HG03342 (cell line): ENCODE measurements at regions not wholly inside any gene's neighbourhood (a gene's known extent, or its start where the extent isn't known, plus 50 kb on each side); places are given as distances from the start of the nearest gene placed in this dataset.

Experiments used
- ATAC-seq: cut with Tn5 transposase; IDR thresholded peaks from one replicate; pipeline ENCODE4 v1.9.1; 2021; ENCODE audit warnings: mild to moderate bottlenecking, moderate library complexity; ENCODE audit not compliant: unreplicated experiment

GRCh38 chr2:150911766-150912280, 349.8 kb downstream of the RBM43 start:
- ATAC-seq = no peak

GRCh38 chr2:150909613-150910012, 352.1 kb downstream of the RBM43 start:
- ATAC-seq = peak; percentile 38

DNA sequence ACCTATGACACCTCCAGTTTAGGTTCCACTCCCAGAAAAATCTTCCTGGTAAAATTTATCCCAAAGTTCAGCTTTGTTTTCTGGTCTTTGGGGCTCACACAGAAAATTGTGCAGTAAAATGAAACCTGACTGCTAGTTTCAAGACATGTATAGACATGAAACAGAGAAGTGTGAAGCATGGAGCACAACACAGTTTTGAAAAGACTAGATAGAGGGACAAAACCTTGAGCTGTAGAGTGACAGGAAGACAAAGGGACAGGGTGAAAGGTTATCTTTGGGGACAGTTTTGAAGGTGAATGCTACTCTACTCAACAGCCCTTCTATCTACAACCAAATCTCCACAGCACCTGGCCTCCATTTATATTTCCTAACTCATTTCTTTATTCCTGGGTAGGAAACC, 352.6 kb downstream of the RBM43 start:
- ATAC-seq = no peak

GRCh38 chr2:150907466-150907865, 354.2 kb downstream of the RBM43 start:
- ATAC-seq = no peak

GRCh38 chr2:150903461-150903860, 358.2 kb downstream of the RBM43 start:
- no peak for ATAC-seq

DNA sequence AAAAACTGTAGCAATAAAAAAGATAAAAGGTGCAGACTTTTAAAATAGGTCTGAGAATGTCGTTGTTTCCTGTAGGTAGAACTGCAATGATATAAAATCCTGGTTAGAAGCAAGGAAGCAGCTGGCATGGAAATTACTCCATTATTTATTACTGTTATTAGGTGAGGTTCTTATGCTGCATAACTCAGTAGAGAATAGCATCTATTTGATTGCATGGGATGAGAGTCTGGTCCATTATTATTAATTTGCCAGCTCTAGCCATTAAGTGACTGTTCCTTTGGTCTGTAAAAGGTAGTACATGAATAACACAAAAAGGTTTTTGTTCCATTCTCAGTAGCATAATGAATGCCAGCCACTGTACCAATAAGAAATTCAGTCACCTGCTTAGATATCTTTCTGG, 358.6 kb downstream of the RBM43 start:
- no peak for ATAC-seq

DNA sequence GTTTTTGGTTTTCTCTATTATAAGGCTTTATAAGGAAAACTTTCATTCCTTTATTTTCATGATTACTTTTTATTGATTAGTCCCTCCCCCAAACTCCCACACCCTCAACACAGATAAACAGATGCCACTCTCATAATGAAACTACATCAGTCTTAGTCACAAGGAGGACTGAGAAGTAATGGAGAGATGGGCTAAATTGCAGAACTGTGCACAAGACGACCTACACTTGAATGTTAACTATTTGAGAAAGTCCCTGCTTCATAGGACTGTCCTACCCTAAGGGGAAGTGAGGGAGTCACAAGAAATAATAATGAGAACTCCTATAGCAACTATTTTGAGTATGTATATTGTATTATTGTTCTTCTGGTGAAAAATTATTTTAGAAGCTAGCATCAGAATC, 360.8 kb downstream of the RBM43 start:
- ATAC-seq = no peak

GRCh38 chr2:150895968-150896367, 365.7 kb downstream of the RBM43 start:
- no peak for ATAC-seq

DNA sequence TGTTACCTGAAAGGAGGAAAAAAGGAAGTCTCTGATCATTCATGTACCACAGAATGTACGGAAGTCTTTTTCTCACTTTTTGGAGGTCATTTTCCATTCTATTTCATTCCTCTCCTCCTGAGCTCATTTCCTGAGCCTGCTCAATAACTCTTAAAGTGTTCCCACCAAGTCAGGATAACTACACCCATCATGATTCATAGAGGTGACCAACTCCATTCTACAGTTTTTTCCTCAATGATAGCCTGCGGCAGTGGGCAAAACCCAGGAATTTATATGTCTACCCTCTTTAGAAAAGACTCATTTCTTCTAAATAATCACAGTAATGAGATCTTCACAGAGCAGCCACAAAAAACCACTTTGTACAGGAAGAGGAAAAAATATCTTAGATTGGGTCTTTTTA, 372.5 kb downstream of the RBM43 start:
- no peak for ATAC-seq

GRCh38 chr2:150888337-150888736, 373.3 kb downstream of the RBM43 start:
- ATAC-seq = no peak

GRCh38 chr2:150887926-150888325, 373.7 kb downstream of the RBM43 start:
- no peak for ATAC-seq

DNA sequence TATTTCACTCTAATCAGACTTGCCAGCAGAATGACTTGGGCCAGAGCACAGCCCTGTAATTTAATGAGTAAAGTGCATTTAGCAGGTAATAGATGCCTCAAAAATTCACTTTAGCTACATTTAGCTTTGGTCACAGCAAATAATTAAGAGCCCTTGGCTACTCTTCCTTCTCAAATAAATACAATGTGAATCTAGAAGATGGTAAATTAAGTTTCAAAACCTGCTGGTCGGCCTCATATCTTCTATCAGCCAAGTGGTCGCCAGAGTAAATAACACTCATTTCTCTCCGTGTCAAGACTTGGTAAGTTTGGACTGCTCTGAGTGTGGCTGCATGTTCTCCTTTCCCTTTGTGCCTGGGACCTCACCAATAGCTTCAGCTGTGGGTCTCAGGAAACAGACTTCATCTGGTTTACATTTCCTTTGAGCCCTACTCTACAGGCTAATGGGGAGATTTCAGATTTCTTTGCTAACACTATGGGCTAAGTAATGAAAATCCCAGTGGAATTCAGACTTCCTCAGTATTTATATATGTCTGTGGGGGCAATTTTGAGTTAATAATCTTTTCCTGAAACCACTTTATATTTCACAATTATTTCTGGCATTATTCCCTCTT, 375.8 kb downstream of the RBM43 start:
- ATAC-seq = no peak

- no peak for ATAC-seq
These were observed 376.4 kb downstream of the RBM43 start for GRCh38 chr2:150885236-150885635.

DNA sequence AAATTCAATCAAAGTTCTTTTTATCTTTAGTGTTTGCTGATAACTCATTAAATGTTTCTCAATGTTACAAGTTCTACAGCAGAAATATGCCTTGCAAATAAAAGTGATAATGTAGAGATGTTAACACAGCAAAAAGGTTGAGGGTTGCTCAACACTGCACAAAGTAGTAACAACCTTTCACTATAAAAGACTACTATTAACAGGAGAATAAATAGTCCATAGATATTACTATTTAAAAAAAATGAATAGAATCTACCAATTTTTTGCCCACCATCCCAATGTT, 378.1 kb downstream of the RBM43 start:
- ATAC-seq = no peak

DNA sequence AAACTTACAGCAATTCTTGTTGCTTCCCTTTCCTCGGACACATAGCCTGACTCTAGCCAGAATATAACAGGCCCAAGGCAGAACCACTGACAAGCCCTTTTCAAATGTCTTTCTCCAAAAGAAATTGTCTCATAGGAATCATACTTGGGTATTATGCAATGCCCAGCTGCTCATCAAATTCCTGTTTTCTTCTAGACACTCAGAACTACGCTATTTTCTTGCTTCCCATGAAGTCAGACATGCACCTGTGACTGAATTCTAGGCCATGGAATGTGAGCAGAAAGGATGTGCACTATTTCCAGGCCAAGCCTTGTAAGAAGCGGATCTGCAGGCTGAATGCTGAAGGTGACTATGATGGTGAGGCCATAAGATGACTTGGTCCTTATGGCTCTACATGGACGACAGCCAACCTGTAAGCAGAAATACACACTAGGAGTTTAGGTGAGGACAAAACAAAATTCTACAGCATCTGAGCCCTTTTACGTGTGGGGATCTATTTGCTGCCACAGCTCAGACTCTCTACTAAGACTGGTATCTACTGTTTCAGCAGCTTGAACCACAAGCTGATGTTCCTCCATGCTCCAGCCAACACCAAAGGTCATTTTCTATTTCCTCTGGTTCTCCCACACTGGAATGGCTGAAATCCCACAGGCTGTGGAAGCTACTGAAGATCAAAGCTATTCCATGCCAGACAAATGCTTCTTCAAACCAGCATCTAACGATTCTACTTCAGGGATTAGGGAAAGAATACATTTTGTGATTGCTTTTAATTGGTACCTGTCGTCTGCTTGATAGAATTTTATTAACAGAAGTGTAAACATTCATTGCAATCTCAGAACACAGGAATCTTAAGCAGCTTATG, 378.7 kb downstream of the RBM43 start:
- no peak for ATAC-seq

DNA sequence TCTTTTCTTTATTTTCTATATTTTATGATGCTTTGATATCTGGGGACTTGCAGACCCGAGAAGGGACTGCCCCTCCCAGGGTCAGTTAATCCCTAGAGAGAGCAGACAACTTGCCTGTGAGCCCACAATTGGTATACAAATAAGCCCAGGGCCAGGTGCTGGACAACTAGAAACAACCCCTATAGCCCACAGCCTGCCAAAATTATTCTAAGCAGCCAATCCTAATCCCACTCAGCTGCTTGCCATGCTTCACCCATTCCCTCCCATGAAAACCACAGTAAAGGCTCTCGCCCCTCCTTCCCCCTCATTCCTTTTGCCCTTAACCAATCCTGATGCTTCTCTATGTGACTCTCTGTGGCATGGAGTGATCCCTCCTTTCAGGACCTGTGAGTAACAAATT, 380.7 kb downstream of the RBM43 start:
- ATAC-seq = no peak

DNA sequence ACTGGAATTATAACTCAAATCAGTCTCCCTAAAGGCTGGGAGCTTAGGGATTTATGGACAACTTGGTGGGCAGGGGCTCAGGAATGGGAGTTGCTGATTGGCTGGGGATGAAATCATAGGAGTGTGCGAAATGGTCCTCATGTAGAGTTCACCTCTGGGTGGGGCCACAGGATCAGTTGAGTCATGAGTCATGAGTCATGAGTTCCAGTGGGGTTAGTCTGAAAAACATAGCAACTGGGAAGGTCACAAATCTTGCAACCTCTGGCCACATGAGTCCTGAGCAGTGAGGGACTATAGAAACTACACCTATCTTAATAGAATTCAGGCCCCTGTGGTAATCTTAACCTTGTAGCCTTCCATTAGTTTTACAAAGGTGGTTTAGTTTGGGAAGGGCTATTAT, 383.3 kb downstream of the RBM43 start:
- no peak for ATAC-seq

DNA sequence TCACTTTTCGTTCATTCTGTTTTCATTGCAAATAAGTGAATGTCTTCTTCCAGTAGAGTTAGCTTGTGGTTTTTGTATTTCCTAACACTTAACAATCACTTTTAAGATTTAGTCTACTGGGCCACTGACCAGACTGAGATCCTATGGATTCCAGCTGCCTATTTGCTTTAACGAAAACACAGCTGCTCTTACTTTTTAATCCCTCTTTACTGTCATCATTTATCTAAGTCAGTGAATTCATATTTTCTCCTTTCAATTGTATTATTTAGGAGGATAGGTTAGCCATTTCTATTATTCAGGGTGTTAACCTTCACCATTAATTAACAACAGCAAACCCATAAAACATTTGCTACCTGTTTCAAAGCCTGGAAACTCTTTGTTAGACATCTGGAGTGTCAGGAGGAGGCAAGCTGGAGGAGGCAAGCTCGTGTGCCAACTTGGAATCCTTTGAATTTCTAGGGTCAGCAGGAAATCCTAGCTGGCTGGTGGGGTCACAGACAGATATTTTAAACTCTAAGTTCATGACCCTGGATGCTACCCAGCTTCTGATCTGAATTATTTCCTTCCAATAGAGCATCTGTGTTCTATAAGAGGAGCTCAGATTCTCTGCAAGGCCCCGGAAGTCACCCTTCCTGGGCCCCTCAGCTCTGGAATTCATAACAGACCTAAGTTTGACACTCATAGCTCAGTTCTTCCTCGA, 385.3 kb downstream of the RBM43 start:
- ATAC-seq = no peak

DNA sequence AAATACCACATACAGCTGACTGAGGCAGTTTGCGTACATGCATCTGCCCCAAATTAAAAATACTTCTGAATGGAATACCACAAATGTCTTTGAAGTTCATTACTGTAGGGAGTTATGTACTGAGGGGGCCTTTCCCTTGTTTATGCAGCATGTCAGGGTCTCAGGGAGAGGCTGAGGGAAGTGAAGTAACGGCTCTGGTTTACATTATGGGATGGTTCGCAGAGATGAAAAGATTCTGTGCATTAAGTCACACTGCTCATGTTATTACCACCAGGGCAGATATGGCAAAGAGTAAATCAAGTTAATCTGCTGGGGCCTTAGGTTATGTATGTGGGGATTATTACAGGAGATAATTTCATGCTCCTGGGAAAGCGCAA, 385.9 kb upstream of the RND3 start:
- no peak for ATAC-seq

- no peak for ATAC-seq
These were observed 385.4 kb upstream of the RND3 start for GRCh38 chr2:150872756-150873395.

DNA sequence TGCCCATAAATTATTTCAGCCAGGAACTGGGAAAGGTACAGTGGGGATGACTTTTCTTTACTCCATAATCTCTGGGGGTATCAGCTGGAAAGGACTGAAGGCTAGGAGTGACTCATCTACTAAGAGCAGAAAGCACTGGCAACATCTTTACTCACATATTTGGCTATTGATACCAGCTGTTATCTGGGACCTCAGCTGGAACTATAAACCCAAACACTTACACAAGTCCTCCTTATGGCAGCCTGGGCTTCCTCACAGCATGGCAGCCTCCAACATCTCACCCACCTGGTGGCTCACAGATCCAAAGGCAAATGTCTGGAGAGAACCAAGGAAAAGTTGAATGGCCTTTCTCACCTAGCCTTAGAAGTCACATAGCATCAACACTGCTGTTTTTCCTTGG, 379.0 kb upstream of the RND3 start:
- ATAC-seq = no peak

DNA sequence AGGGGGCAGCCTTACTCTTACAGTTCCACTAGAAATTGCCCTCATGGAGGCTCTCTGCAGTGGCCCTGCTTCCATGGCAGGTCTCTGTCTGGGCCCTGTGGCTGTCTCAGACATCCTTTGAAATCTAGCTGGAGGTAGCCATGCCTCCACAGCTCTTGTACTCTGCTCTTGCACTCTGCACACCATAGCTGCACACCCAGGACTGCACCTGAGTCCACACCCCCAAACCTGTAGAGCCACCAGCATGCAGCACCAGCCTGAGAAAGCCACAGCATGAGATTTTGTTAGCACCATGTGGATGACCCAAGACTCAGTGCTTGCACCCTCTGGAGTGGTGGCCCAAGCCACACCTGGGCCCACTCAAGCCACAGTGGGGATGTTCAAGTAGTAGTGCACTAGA, 376.2 kb upstream of the RND3 start:
- ATAC-seq = no peak
